K562 (cell line): ENCODE measurements at regions not wholly inside any gene's neighbourhood (a gene's known extent, or its start where the extent isn't known, plus 50 kb on each side); places are given as distances from the start of the nearest gene placed in this dataset.

Experiments used
- ELF2 ChIP-seq: fragments of 250-450 bp; sonication (Bioruptor Pico); IDR thresholded peaks from 2 replicates; pipeline ENCODE4 v1.5.0; 2021; ENCODE audit warnings: mild to moderate bottlenecking
- ESRRA ChIP-seq: fragments of 450-650 bp; IDR thresholded peaks from 2 replicates; pipeline ENCODE4 v1.6.1; 2014; ENCODE audit warnings: low read depth, mild to moderate bottlenecking, moderate library complexity, borderline replicate concordance
- HMBOX1 ChIP-seq: sonication (generic); IDR thresholded peaks from 2 replicates; pipeline ENCODE4 v1.6.1; 2016
- MEF2D ChIP-seq: conservative IDR thresholded peaks from 2 replicates; pipeline ENCODE4 v1.6.1; 2016; ENCODE audit warnings: low read depth, missing genetic modification characterization, missing compliant biosample characterization
- NFRKB ChIP-seq: fragments of 450-650 bp; IDR thresholded peaks from 2 replicates; pipeline ENCODE4 v1.6.1; 2016; ENCODE audit warnings: low read depth
- TAF7 ChIP-seq: fragments of 450-650 bp; IDR thresholded peaks from 2 replicates; pipeline ENCODE4 v1.6.1; 2016; ENCODE audit warnings: missing genetic modification characterization, missing compliant biosample characterization
- THAP7 ChIP-seq: fragments of 250-450 bp; sonication (Bioruptor Pico); IDR thresholded peaks from 2 replicates; pipeline ENCODE4 v1.5.0; 2021
- TOE1 ChIP-seq, 2 experiments: fragments of 450-650 bp in 1 of 2; sonication (generic) in 1 of 2; formaldehyde crosslinking in 1 of 2; IDR thresholded peaks; 2 replicates each; pipeline versions ENCODE4 v1.7.1 to v1.8.0; 2016 to 2022; ENCODE audit warnings: borderline replicate concordance in 2 of 2, mild to moderate bottlenecking in 2 of 2, antibody characterized with exemption in 1 of 2, inconsistent platforms in 1 of 2, low read depth in 1 of 2, missing genetic modification reagents in 1 of 2, moderate library complexity in 1 of 2

- TF ChIP-seq ESRRA (no peak), MEF2D (tag) (no peak), NFRKB (no peak), ELF2 (CRISPR knock-in tag) (no peak), THAP7 (CRISPR knock-in tag) (no peak), HMBOX1 (no peak), TAF7 (tag) (no peak), TOE1 (IDR thresholded peaks at IDR 0.05; ENCODE audit: borderline replicate concordance) (no peak), TOE1 (CRISPR knock-in tag; IDR thresholded peaks at IDR 0.05; ENCODE audit: borderline replicate concordance, low read depth) (no peak)
These were observed 91.8 kb upstream of the NEDD4L start (continued) for GRCh38 chr18:57951999-57952774.
